ENCODE measurements at regions not wholly inside any gene's neighbourhood (a gene's known extent, or its start where the extent isn't known, plus 50 kb on each side); places are given as distances from the start of the nearest gene placed in this dataset.
A peak's percentile ranks its signal among the peaks of the same experiment; 100 is the strongest.

DNA sequence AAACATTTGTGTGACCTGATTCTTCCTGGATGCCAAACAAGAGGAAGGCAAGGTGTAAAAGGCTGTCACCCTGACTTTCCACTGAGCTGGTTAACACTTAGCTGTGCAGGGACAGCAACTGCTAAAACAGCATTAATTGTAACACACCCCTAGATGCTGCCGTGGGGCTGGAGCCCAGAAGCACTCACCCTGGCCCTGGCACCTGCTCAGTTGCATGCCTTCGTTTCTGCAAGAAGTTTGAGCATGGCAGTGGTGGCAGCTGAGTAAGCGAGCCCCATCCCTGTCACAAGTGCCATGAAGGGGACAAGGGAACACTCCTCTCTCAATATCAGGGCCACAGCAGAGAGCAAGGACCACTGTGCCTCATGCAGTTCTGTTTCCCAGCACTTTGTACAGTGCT lies 330.2 kb downstream of the TMEM114 start:
- no peak for DNase-seq

DNA sequence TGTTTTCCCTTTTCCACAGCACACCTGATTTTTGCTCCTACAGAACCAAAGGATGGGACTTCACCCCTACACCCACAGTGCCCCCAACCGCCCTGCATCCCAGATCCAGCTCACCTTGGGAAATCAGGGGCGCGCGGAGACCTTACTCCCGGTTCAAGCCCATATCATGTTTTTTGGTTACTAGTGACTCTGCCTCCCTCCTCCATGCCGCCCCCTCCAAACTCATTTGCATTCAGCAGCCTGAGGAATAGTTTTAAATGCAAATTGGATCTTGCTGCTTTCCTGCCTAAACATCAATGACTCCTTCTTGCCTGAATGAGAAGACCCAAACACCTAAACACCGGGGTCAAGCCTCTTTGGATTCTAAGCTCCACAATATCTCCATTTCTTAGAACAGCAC lies 331.8 kb downstream of the TMEM114 start:
- DNase-seq: no peak

DNA sequence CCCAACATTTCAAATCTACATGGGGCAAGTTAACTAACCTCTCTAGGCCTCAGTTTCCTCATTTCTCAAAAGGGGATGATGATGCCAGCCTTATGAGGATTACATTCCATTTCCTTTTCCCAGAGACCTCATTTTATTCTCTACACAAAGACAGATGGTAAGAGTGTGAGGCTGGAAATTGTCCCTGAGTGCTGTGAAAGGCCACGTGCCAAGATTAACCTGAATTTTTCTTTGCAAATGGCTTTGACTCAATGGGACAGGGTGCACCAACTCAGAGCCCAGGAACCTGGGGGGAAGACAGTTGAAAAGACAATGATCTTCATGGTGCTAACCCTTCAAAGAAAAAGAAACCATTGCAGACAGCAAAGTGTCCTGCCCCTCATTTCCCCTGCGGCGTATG lies 332.8 kb downstream of the TMEM114 start:
- DNase-seq: no peak

DNA sequence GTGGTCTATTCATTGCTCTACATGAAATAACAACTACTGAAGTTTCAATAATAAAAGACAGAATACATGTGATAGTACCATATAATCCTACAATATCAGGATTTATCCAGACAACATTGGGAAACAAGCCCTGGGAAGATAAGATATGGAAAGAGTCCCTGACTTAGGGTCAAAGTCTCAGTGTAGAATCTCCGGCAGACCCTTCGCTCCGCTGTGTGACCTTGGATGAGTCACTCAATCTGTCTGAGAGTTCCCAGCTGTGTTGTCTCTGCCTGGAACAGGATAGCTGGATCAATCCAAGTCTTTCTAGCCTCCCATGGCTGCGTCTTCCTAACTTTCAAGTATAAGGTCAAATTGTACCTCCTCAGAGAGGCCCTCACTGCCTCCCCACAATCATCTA lies 335.9 kb downstream of the TMEM114 start:
- no peak for DNase-seq

DNA sequence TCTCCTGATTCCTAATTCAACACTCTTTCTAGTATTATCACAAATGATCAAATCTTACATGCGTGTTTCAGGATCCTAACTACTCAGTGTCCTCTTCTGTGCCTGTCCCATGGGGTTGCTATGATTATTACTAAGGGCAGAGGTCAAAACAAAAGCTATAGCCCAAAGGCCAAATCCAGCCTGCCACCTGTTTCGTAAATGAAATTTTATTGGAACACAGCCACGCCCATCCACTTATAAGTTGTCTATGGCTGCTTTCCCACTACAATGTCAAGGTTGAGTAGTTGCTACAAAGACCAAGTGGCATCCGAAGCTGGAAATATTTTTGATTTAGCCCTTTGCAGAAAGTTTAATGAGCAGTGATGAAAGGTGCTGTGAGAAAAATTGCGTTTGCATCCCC lies 336.6 kb downstream of the TMEM114 start:
- DNase-seq: no peak

DNA sequence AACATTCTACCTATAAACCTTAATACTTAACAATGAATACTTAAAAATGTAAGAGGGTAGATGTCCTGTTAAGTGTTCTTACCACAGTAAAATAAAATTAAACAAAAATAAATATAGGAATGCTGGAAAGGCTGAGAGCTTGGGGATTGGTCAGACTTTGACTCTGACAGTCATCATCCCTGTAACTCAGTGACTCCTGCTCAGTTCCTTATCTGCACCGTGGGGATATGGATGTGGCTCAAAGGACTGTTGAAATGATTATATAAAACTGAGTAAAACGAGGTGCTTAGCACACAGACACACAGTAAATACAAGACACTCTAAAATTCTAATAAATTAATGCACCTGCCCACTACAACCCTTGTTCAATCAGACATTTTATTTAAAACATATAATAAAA lies 338.6 kb downstream of the TMEM114 start:
- DNase-seq: no peak

DNA sequence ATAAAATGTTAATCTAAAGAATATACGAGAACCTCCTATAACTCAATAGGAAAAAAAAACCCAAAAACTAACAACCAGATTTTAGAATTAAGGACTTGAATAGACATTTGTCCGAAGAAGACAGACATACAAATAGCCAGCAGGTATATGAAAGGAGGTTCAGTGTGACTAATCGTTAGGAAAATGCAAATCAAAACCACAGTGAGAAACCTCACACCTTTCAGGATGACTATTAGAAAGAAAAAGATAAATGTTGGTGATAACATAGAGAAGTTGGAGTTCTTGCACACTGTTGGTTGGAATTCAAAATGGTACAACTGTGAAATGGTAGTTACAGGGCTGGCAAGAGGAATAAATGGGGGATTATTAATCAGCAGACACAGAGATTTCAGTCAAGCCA lies 339.0 kb downstream of the TMEM114 start:
- DNase-seq: no peak

DNA sequence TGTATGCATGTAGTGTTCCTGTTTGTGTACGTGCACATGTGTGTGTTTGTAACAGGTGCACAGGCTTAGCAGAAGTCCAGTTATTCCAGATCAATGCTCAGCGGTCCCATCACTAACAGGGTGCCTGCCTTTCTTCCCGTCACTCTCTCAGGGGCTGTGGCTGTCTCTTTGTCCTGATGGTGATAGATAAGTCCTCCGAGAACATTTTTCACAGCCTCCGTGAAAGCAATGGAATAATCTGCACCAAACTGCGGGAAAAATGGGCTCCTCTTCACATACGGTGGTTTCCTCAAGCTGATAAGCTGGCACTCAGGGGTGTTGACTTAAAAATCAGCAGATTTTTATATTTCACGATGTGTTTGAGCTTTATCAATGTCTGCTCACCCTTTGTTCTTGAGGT lies 342.3 kb downstream of the TMEM114 start:
- DNase-seq: no peak

DNA sequence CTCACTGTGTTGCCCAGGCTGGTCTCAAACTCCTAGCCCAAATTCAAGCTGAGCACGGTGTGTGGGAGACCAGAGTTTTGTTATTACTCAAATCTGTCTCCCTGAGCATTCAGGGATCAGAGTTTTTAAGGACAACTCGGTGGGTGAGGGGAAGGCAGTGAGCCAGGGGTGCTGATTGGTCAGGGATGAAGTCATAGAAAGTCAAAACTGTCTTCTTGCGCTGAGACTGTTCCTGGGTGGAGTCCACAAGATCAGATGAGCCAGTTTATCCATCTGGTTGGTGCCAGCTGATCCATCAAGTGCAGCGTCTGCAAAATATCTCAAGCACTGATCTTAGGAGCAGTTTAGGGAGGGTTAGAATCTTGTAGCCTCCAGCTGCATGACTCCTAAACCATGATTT lies 346.3 kb downstream of the TMEM114 start:
- peak; percentile 9 for DNase-seq

DNA sequence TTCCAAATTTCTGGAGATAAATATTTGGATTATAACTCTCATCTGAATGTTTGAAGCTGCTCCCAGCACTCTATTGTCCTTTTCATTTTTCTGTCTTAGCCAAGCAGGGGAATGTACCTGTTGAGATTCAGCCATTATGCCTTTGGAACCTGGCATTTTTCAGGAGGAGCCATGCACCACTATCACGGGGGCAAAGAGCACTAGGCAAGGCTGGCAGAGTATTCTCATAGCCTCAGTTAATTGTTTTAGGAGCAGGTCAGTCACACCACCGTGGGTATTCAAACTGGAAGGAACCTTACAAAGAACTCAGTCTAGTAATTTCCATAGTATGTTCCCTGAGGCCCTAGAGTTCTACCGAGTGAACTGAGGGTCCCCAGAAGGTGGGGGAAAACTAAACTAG lies 348.9 kb downstream of the TMEM114 start:
- DNase-seq: no peak

DNA sequence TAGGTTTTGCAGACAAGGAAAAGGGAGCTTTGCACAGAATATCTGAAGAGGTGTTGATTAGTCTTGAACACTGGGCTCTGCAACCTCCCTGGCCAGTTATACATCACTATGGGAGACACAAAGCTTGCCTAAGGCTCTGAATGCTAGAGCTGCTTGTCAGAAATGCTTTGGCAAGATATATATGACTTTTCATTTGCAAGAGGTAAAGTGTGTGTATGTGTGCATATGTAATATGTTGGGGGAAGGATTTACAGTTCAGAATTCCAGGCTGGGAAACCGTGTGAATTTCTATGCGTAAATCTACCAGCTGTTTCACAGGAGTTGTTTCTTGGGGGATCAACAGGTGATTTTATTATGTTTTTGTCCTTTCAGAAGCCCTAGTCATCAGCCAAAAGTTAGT lies 350.9 kb downstream of the TMEM114 start:
- DNase-seq: no peak

DNA sequence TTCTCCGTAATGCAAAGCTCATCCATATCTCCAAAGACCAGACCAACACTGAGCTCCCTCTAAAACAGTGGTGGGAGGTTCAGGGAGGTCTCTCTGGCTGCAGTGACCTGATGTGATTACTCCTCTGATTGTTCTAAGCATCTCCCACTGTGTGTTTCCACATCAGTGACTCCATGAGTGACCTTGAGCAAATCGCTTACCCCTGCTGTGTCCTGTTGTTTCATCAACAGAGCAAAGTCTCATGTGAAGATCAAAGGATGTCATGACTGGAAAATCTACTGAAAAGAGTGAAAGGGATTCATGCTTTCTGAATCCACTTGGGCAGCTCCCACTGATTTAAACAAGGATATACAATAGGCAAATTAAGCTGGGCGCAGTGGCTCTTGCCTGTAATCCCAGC lies 352.9 kb downstream of the TMEM114 start:
- DNase-seq: no peak

DNA sequence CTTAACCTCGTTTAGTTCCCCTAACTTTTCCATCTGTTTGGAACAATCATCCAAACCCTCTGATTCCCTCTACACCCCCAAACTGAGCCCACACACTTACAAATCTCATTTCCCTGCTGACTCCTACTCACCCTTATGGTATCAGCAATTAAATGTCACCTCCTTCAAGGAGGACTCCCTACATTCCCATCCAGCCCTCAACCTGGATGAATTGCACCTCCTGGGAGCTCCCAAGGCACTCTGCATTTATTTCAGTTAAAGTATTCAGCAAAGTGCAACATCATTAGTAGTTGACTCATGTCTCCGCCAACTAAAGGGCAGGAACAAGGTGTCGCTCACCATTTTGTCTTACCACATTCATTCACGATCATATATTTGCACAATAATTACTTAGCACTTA lies 353.5 kb downstream of the TMEM114 start:
- no peak for DNase-seq

DNA sequence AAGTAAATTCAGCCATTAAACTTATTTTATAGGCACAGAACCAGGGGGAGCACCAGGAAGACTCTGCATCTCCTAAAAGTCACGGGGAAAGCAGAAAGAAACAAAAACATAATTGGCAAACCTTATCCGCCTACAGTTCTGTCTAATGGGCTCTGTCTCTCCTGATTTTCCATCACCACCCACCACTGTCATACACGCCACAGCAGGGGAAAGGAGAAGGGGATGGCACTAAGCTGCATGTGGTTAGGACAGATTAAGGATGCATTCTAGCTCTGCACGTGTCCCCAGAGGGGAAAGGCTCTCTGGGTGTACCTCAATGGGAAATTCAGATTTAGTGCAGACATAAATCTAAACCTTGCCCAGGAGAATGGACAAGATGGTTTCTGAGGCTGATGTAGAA lies 359.8 kb downstream of the TMEM114 start:
- no peak for DNase-seq

DNA sequence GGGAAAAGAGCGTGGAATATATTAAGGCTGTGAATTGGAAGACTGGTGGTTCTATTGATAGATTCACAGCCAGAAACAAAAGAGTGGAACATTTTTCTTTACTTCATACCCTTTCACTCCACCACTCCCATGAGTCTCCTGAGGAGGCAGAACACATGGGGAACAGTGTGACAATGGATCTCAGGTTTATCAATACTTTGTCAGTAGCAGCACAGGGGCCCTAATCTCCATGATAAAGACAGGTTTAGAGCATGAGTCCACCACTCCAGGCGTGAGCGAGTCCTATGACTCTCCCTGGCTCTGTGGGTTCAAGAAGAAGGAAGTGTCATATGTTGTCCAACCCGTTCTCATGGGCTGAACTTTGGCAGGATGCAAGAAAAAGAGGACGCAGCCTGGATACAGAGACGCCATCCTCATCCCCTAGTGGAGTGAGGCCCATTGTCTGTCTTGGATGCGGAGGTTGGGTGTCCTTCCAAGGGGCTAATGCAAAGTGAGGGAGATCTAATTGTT lies 361.2 kb downstream of the TMEM114 start:
- no peak for DNase-seq

DNA sequence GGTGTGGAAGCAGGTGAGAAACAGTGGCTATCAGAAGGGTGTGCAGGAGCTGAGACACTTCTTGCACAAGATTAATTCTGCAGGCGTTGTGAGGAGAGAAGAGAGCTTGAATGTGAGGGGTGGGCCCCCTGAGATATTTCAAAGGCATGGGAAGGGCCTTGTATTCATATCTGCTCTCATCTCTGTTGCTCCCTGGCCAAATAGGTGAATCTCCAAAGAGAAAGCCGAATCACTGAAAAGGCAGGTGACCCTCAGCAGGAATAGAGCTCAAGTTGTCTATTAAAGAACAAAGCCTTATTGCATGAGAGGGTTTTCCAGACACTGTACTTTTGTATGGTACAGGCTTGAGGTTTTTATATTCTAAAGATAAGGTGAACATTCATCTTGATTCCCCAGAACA lies 373.1 kb downstream of the TMEM114 start:
- no peak for DNase-seq

DNA sequence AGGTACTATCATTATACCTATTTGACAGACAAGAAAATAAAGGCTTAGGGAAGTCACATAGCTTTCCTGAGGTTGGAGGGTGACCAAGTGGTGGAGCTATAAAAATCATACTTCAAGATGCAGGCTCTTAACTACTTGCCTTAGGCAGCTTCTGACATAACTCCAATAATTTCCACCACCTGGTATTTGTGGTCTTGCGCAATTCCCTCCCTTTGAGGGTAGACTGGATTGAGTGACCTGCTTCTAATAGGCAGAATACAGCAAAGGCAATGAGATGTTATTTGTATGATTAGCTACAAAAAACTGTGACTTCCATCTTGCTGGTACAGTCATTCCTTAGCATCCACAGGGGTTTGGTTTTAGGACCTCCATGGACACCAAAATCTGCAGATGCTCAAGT lies 385.5 kb downstream of the TMEM114 start:
- no peak for DNase-seq

DNA sequence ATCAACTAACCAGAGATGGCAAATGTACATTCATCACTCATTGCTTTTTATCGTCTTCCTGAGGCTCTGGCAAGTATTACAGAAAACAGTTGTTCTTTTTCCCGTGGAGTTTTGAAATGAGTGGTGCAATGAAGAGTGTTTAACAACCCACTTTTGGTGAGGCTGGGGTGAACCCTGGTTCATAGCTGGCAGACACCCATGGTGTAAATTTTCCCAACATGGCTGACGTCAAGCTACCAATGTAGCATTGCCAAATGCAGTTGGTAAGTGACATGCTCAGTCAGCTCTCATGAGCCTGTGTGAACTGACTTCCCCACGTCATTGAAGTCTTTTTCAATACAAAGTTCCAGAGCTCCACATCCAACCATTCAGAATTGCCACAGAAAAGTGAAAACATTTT lies 386.2 kb downstream of the TMEM114 start:
- no peak for DNase-seq

DNA sequence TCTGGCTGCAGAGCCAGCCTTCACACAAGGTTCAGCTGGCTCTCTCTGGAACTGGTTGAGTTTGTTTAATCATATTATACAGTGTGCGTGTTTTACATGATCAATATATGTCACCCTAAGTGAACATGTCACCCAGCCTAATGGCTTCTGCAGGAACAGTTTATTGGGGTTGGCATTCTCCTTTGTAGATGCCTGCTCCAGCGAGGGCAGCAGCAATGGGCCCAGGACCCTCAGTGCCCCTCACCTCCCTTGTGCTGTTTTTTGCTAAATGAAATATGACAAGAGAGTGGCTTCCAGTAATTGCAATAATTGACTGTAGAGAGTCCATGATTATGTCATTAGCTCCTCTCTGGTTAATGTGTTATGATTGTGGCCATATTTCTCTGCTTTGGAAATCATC lies 387.2 kb downstream of the TMEM114 start:
- DNase-seq: no peak

DNA sequence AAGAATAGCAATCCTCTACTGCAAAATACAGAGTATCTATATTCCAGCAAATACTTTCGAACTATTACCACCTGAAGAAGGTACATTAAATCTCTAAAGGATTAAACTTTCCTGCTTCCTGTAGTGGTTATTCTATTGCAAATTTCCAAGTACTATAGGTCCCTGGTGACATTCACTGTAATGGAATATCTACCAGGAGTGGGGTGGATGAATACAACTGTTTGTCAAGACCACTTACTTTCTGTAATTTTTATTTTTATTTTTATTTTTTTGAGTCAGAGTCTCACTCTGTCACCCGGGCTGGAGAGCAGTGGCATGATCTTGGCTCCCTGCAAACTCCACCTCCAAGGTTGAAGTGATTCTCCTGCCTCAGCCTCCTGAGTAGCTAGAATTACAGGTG lies 389.5 kb downstream of the TMEM114 start:
- DNase-seq: no peak

DNA sequence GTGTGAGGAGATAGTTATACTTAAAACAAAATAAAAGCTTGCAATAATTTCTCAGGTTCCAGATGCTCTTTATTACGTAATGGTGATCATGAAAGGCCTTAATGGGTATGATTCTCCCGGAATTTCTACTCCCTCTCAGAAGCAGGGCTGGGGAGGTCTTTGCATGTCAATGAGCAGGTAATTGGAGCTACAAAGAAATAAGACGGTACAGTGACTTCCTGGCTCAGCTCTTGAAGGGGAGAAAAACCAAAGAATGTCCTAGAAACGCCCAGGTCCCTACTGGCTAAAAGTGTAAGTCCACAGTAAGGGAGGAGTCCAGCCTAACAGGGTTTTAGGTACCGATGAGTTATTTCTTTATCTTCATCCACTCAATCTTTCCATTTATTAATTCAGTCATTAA lies 390.9 kb downstream of the TMEM114 start:
- no peak for DNase-seq

DNA sequence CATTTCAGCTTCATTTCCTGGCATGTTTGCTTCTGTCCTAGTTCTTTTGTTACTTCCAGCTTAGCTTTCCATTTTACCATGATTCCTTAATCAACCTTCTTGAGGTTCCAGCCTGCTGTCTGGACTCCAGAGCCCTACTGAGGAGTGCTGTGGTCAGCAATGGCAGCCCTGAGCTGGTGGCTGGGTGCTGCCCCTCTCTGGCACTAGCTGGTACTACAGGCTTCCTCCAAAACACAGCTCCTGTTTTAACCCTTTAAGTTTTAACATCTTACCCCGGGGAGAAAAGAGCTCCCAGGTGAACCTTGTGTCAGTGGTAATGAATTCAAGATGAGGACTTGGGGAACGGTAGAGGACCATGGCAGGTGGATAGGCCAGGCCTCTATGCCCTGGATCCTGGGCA lies 395.5 kb downstream of the TMEM114 start:
- DNase-seq: peak; percentile 45

DNA sequence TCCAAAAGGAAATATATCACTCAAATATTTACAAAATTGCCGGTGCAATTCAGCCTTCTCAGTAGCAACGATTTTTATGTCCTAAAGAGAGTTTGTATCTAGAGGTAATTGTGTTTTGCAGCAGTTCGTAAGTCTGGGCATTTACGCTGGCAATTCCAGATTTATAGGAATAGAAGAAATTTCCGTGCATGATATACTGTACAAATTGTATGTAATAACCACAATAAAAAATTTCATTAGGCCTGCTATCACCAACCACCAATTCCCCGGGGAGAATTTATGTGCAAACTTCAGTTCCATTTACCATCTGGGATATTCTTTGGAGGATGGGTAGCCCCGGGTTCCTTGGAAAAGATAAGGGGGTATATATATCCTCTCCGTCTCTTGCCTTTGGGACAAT lies 401.5 kb downstream of the TMEM114 start:
- no peak for DNase-seq

DNA sequence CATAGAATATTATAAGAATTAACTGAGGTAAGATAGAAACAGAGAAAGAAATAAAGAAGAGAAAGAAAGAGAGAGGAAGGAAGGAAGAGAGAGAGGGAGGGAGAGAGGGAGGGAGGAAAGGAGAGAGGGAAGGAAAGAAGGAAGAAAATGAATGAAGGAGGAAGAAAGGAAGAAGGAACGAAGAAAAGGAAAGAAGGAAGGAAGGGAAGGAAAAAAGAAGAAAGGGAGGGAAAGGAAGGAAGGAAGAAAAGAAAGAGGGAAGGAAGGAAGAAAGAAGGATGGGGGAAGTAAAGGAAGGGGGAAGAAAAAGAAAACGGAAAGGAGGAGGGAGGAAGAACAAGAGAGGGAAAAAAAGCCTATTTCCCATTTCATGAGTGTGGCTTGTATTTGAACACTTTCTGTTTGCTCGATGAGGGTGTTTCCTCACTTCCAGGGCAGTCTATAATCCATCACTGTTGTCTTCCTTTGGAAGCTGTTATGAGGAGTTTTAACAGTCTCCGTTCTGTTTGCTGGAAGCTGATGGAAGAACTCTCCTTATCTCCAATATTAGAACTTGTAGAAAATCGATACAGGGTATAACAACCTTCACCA lies 402.4 kb downstream of the TMEM114 start:
- DNase-seq: no peak

DNA sequence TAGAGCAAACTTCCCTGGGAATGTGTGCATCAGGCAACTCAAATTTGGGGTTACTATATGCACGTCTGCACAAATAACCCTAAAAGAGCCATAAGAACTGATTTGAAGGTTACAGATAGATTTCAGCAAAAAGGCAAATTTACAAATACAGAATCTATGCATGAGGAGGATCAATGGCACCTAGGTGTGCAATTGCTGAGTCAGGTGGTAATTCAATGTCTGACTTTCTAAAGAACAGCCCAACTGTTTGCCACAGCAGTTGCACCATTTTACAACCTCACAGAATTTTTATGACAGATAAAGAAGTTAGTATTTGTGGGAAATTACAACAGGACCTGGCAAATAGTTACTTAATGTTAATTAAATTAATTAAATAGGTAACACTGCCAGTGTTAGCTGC lies 405.5 kb downstream of the TMEM114 start:
- no peak for DNase-seq

All from NCI-H82 (cell line).